GM04504 (cell line): ENCODE measurements at regions not wholly inside any gene's neighbourhood (a gene's known extent, or its start where the extent isn't known, plus 50 kb on each side); places are given as distances from the start of the nearest gene placed in this dataset.
"Not testable (repeated sequence)": the region's sequence is repeated elsewhere in the genome, so short reads cannot be mapped to it uniquely, and the experiment has no call there.

Experiments
- DNase-seq: peaks from one replicate; pipeline ENCODE4 v3.0.0-alpha.2; 2012; ENCODE audit warnings: low read depth

GRCh38 chr7:81045491-81046030 lies 126.7 kb upstream of the SEMA3C start:
- DNase-seq, result no peak

- DNase-seq, result not testable (repeated sequence)
Observed at GRCh38 chr7:81042646-81043045, 123.8 kb upstream of the SEMA3C start.

- DNase-seq, result no peak
Observed at GRCh38 chr7:81040496-81040895, 121.6 kb upstream of the SEMA3C start.

GRCh38 chr7:81036871-81037270 lies 118.0 kb upstream of the SEMA3C start:
- DNase-seq, result no peak

- no peak for DNase-seq
Observed at GRCh38 chr7:81036057-81036456, 117.2 kb upstream of the SEMA3C start.

GRCh38 chr7:81031996-81032395 lies 113.1 kb upstream of the SEMA3C start:
- DNase-seq, result no peak

- DNase-seq, result no peak
Observed at GRCh38 chr7:81031243-81031642, 112.4 kb upstream of the SEMA3C start.

- no peak for DNase-seq
Observed at GRCh38 chr7:81030472-81030871, 111.6 kb upstream of the SEMA3C start.

GRCh38 chr7:81029511-81029910 lies 110.7 kb upstream of the SEMA3C start:
- no peak for DNase-seq

GRCh38 chr7:81025360-81025759 lies 106.5 kb upstream of the SEMA3C start:
- DNase-seq, result no peak

GRCh38 chr7:81014908-81015307 lies 96.1 kb upstream of the SEMA3C start:
- no peak for DNase-seq

GRCh38 chr7:81014266-81014665 lies 95.4 kb upstream of the SEMA3C start:
- no peak for DNase-seq

GRCh38 chr7:81013083-81013817 lies 94.4 kb upstream of the SEMA3C start:
- DNase-seq, result peak; percentile 57

- DNase-seq, result no peak
Observed at GRCh38 chr7:81008901-81009300, 90.0 kb upstream of the SEMA3C start.

GRCh38 chr7:81007051-81007450 lies 88.2 kb upstream of the SEMA3C start:
- DNase-seq, result no peak

- no peak for DNase-seq
Observed at GRCh38 chr7:81005254-81005653, 86.4 kb upstream of the SEMA3C start.

- no peak for DNase-seq
Observed at GRCh38 chr7:81004098-81004497, 85.2 kb upstream of the SEMA3C start.

GRCh38 chr7:81003326-81003725 lies 84.5 kb upstream of the SEMA3C start:
- no peak for DNase-seq

GRCh38 chr7:81002421-81002820 lies 83.6 kb upstream of the SEMA3C start:
- DNase-seq, result no peak

GRCh38 chr7:80999771-81000170 lies 80.9 kb upstream of the SEMA3C start:
- no peak for DNase-seq

GRCh38 chr7:80999100-80999499 lies 80.2 kb upstream of the SEMA3C start:
- no peak for DNase-seq

- no peak for DNase-seq
Observed at GRCh38 chr7:80997841-80998240, 79.0 kb upstream of the SEMA3C start.

GRCh38 chr7:80996236-80996635 lies 77.4 kb upstream of the SEMA3C start:
- DNase-seq, result not testable (repeated sequence)

GRCh38 chr7:80991654-80992053 lies 72.8 kb upstream of the SEMA3C start:
- DNase-seq, result no peak
